Body of pancreas (tissue), 4 donors: ENCODE measurements at regions not wholly inside any gene's neighbourhood (a gene's known extent, or its start where the extent isn't known, plus 50 kb on each side); places are given as distances from the start of the nearest gene placed in this dataset.

Source experiments
- CTCF ChIP-seq, 7 experiments: fragments of 450-650 bp in 4 of 7; fragments of 200-600 bp in 3 of 7; sonication (generic) in 3 of 7; IDR thresholded peaks; one replicate each; pipeline ENCODE4 v1.5.1; 2016 to 2019; ENCODE audit warnings: antibody characterized with exemption in 7 of 7
- POLR2A ChIP-seq, 3 donors: fragments of 450-650 bp; IDR thresholded peaks; one replicate each; pipeline ENCODE4 v1.6.1; 2016; ENCODE audit warnings: antibody characterized with exemption in 3 of 3, mild to moderate bottlenecking in 2 of 3

DNA sequence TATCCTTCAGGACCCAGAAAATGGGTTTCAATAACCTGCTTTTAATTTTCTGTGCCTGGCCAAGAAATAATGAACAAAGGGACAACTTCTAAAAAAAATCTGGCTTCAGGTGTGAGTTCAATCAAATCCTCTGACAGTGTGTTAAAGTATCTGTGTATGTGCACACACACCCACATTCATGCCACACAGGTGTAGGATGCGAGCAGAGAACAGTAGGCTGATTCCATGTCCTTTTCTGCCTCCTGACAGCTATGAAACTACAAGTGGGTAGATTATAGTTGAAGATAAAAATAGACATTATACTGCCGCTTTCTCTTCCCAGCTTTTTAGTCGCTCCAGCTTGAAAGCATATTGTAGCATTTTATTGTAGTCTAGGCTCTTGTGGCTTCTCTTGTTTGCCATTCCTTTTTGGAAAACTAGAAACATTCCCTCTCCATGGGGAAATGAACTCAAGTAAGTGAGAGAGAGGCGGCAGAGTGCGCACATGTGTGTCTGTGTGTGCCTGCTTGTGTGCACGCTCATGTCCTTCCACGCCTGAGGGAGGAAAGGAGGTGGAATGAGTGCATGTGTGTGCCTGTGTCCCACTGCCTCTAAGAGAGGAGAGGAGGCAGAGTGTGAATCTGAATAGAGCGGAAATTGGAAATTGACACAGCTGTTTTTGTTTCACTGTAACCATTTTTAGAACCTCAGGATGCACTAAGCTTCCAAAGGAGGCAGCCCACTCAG is 273.0 kb downstream of the ELAVL2 start:
- TF ChIP-seq POLR2A (IDR thresholded peaks at IDR 0.05), result no peak
- no peak for TF ChIP-seq CTCF (IDR thresholded peaks at IDR 0.05)
